SKM-1 (cell line): ENCODE measurements at regions not wholly inside any gene's neighbourhood (a gene's known extent, or its start where the extent isn't known, plus 50 kb on each side); places are given as distances from the start of the nearest gene placed in this dataset.

Source experiments
- DNase-seq: peaks from one replicate; lab custom pipeline; 2025; ENCODE audit not compliant: unreplicated experiment; lab: John Stamatoyannopoulos, UW

GRCh38 chr17:79163071-79163470 is 88.4 kb downstream of the ENGASE start:
- DNase-seq, result no peak

- DNase-seq, result no peak
Observed at GRCh38 chr17:79162012-79162963, 87.7 kb downstream of the ENGASE start.

GRCh38 chr17:79160980-79161636 is 86.5 kb downstream of the ENGASE start:
- DNase-seq, result no peak

GRCh38 chr17:79159926-79160325 is 85.3 kb downstream of the ENGASE start:
- no peak for DNase-seq

GRCh38 chr17:79159471-79159870 is 84.8 kb downstream of the ENGASE start:
- DNase-seq, result no peak

- no peak for DNase-seq
Observed at GRCh38 chr17:79156463-79157095, 82.0 kb downstream of the ENGASE start.

GRCh38 chr17:79155701-79156100 is 81.1 kb downstream of the ENGASE start:
- DNase-seq, result no peak

- no peak for DNase-seq
Observed at GRCh38 chr17:79154951-79155585, 80.4 kb downstream of the ENGASE start.

GRCh38 chr17:79154446-79154845 is 79.8 kb downstream of the ENGASE start:
- no peak for DNase-seq

GRCh38 chr17:79153367-79154130 is 78.9 kb downstream of the ENGASE start:
- no peak for DNase-seq

GRCh38 chr17:79152636-79153035 is 78.0 kb downstream of the ENGASE start:
- no peak for DNase-seq

GRCh38 chr17:79152110-79152509 is 77.5 kb downstream of the ENGASE start:
- no peak for DNase-seq

GRCh38 chr17:79150799-79151198 is 76.2 kb downstream of the ENGASE start:
- no peak for DNase-seq

- no peak for DNase-seq
Observed at GRCh38 chr17:79150035-79150733, 75.6 kb downstream of the ENGASE start.

- DNase-seq, result no peak
Observed at GRCh38 chr17:79148584-79148983, 74.0 kb downstream of the ENGASE start.

GRCh38 chr17:79147746-79148506 is 73.3 kb downstream of the ENGASE start:
- no peak for DNase-seq

- no peak for DNase-seq
Observed at GRCh38 chr17:79146562-79146961, 71.9 kb downstream of the ENGASE start.

GRCh38 chr17:79145548-79145947 is 70.9 kb downstream of the ENGASE start:
- no peak for DNase-seq

- no peak for DNase-seq
Observed at GRCh38 chr17:79144133-79144532, 69.5 kb downstream of the ENGASE start.
